ENCODE measurements at regions not wholly inside any gene's neighbourhood (a gene's known extent, or its start where the extent isn't known, plus 50 kb on each side); places are given as distances from the start of the nearest gene placed in this dataset.
"Not testable (repeated sequence)": the region's sequence is repeated elsewhere in the genome, so short reads cannot be mapped to it uniquely, and the experiment has no call there.

GRCh38 chr3:153373606-153374005, 211.6 kb downstream of the RAP2B start:
- no peak for TF ChIP-seq ZSCAN18 (CRISPR knock-in tag; IDR thresholded peaks at IDR 0.05)
- no peak for TF ChIP-seq TEAD1 (CRISPR knock-in tag; IDR thresholded peaks at IDR 0.05)
- no peak for TF ChIP-seq ZBTB21 (CRISPR knock-in tag; IDR thresholded peaks at IDR 0.05; ENCODE audit: borderline replicate concordance)
- TF ChIP-seq PRDM15 (CRISPR knock-in tag; IDR thresholded peaks at IDR 0.05) = no peak
- TF ChIP-seq E2F1 (CRISPR knock-in tag; IDR thresholded peaks at IDR 0.05) = no peak
- no peak for TF ChIP-seq ARID4B (CRISPR knock-in tag; IDR thresholded peaks at IDR 0.05; ENCODE audit: borderline replicate concordance)
- no peak for TF ChIP-seq ZNF317 (CRISPR knock-in tag; IDR thresholded peaks at IDR 0.05; ENCODE audit: borderline replicate concordance, low read depth)
- TF ChIP-seq ZNF138 (CRISPR knock-in tag; conservative IDR thresholded peaks at IDR 0.05) = no peak
- TF ChIP-seq ZMAT4 (CRISPR knock-in tag; IDR thresholded peaks at IDR 0.05) = no peak
- TF ChIP-seq NR1H2 (CRISPR knock-in tag; IDR thresholded peaks at IDR 0.05) = no peak
- TF ChIP-seq CREB1 (CRISPR knock-in tag; IDR thresholded peaks at IDR 0.05) = no peak
- TF ChIP-seq FOXP1 (CRISPR knock-in tag; IDR thresholded peaks at IDR 0.05; ENCODE audit: borderline replicate concordance) = no peak
- TF ChIP-seq ZNF232 (CRISPR knock-in tag; IDR thresholded peaks at IDR 0.05) = no peak
- no peaks in the 10 kb centered on the region for H3K4me1 Mint-ChIP-seq
- H3K27me3 Mint-ChIP-seq (ENCODE audit: low read depth) = peaks cover 4% of the 10 kb centered on the region
- H3K27ac Mint-ChIP-seq = no peak overlapping the region
- H3K4me3 Mint-ChIP-seq = no peak overlapping the region
- no peak for ATAC-seq
- DNase-seq (ENCODE audit: low spot score) = no peak
- peaks cover 43% of the 10 kb centered on the region for H3K9me3 Mint-ChIP-seq
- ChIA-PET POLR2A (no interaction called here), CTCF (no interaction called here)
- peaks cover 29% of the 10 kb centered on the region for H3K36me3 Mint-ChIP-seq

- H3K36me3 Mint-ChIP-seq; H3K27me3 Mint-ChIP-seq (ENCODE audit: low read depth); DNase-seq (ENCODE audit: low spot score); ATAC-seq; CTCF ChIA-PET; H3K4me3 Mint-ChIP-seq; H3K27ac Mint-ChIP-seq; H3K4me1 Mint-ChIP-seq; POLR2A ChIA-PET: not testable (repeated sequence)
- peaks cover 11% of the 10 kb centered on the region for H3K9me3 Mint-ChIP-seq
These were observed 216.3 kb downstream of the RAP2B start for GRCh38 chr3:153378366-153378765.

Measured in WTC11 (cell line).